ENCODE measurements at regions not wholly inside any gene's neighbourhood (a gene's known extent, or its start where the extent isn't known, plus 50 kb on each side); places are given as distances from the start of the nearest gene placed in this dataset.

- no peak overlapping the region for H3K27ac ChIP-seq (ENCODE audit: low read depth, low read length)
- BruUV-seq (replicated peaks) = no TSS peak
- no peak for ATAC-seq
- DNase-seq (ENCODE audit: low read depth, low spot score) = no peak
- POLR2A ChIA-PET = no interaction called here
- RAD21 ChIA-PET (ENCODE audit: low non-redundant PET in 1 of 2, low total read pairs in 2 of 2, uncharacterized antibody in 2 of 2, unreplicated experiment in 2 of 2) = no interaction called here
- H3K9me3 ChIP-seq (ENCODE audit: control insufficient read depth in 1 of 2, insufficient read depth in 1 of 2, low read depth in 1 of 2, low read length in 2 of 2) = no peaks in the 10 kb centered on the region
- H3K9ac ChIP-seq (ENCODE audit: low read length) = no peak overlapping the region
- H3K9me2 ChIP-seq (ENCODE audit: insufficient read depth) = no peaks in the 10 kb centered on the region
- H3K36me3 ChIP-seq (ENCODE audit: control insufficient read depth in 1 of 2, insufficient read depth in 2 of 2, low read length in 2 of 2) = no peaks in the 10 kb centered on the region; a peak in 1 of 4 replicates
- H4K20me1 ChIP-seq (ENCODE audit: insufficient read depth) = no peaks in the 10 kb centered on the region
- H3K27me3 ChIP-seq (ENCODE audit: insufficient read depth, low read length) = peaks cover 57% of the 10 kb centered on the region
- no peaks in the 10 kb centered on the region for H3K4me1 ChIP-seq (ENCODE audit: control insufficient read depth in 1 of 2, insufficient read depth in 2 of 2, low read length in 2 of 2)
- no peak for TF ChIP-seq ZBTB33 (IDR thresholded peaks at IDR 0.05; ENCODE audit: extremely low read depth, insufficient replicate concordance, low read length)
- TF ChIP-seq CEBPB (IDR thresholded peaks at IDR 0.05; ENCODE audit: low read depth) = no peak
- TF ChIP-seq ZNF274 (IDR thresholded peaks at IDR 0.05; ENCODE audit: low read depth, low read length) = no peak
- TF ChIP-seq ELF1 (IDR thresholded peaks at IDR 0.05; ENCODE audit: borderline replicate concordance, low read depth) = no peak
- no peak for TF ChIP-seq ZFX (IDR thresholded peaks at IDR 0.05)
- no peak overlapping the region for H3K4me3 ChIP-seq (replicated peaks in 1 of 2; ENCODE audit: low read depth in 1 of 2, low read length in 2 of 2)
- no peaks in the 10 kb centered on the region for H3K79me2 ChIP-seq (ENCODE audit: insufficient read depth, low read length)
- intact Hi-C loops (cut with micrococcal nuclease) = no loop called here
- CTCF ChIA-PET = no interaction called here
- H3K4me2 ChIP-seq (ENCODE audit: low read length) = no peak overlapping the region
- H2AFZ ChIP-seq (ENCODE audit: low read depth, low read length, poor library complexity, severe bottlenecking) = no peak overlapping the region
Measured at GRCh38 chr9:87137718-87138117, 190.4 kb upstream of the GAS1 start.

GRCh38 chr9:87138128-87139040, 191.1 kb upstream of the GAS1 start:
- CTCF ChIA-PET = no interaction called here
- Histone ChIP-seq H3K27me3 (ENCODE audit: insufficient read depth, low read length) (peaks cover 59% of the 10 kb centered on the region), H3K27ac (ENCODE audit: low read depth, low read length) (no peak overlapping the region), H3K9me3 (ENCODE audit: control insufficient read depth in 1 of 2, insufficient read depth in 1 of 2, low read depth in 1 of 2, low read length in 2 of 2) (no peaks in the 10 kb centered on the region), H3K4me1 (ENCODE audit: control insufficient read depth in 1 of 2, insufficient read depth in 2 of 2, low read length in 2 of 2) (no peaks in the 10 kb centered on the region), H3K9me2 (ENCODE audit: insufficient read depth) (no peaks in the 10 kb centered on the region), H3K4me3 (replicated peaks in 1 of 2; ENCODE audit: low read depth in 1 of 2, low read length in 2 of 2) (no peak overlapping the region), H3K4me2 (ENCODE audit: low read length) (no peak overlapping the region), H3K36me3 (ENCODE audit: control insufficient read depth in 1 of 2, insufficient read depth in 2 of 2, low read length in 2 of 2) (no peaks in the 10 kb centered on the region; a peak in 1 of 4 replicates), H3K9ac (ENCODE audit: low read length) (no peak overlapping the region), H2AFZ (ENCODE audit: low read depth, low read length, poor library complexity, severe bottlenecking) (no peak overlapping the region), H3K79me2 (ENCODE audit: insufficient read depth, low read length) (no peaks in the 10 kb centered on the region), H4K20me1 (ENCODE audit: insufficient read depth) (no peaks in the 10 kb centered on the region)
- POLR2A ChIA-PET = no interaction called here
- DNase-seq (ENCODE audit: low read depth, low spot score) (no peak), ATAC-seq (no peak)
- no TSS peak for BruUV-seq (replicated peaks)
- intact Hi-C loops (cut with micrococcal nuclease) = no loop called here
- RAD21 ChIA-PET (ENCODE audit: low non-redundant PET in 1 of 2, low total read pairs in 2 of 2, uncharacterized antibody in 2 of 2, unreplicated experiment in 2 of 2) = no interaction called here
- TF ChIP-seq YY1 (IDR thresholded peaks at IDR 0.05; ENCODE audit: extremely low read depth, insufficient replicate concordance, low read depth, low read length) (no peak), SIN3A (IDR thresholded peaks at IDR 0.05; ENCODE audit: low read depth) (no peak), POLR2A (IDR thresholded peaks at IDR 0.05; ENCODE audit: borderline replicate concordance, extremely low read depth, insufficient read depth, insufficient read length) (no peak), CTCF (IDR thresholded peaks at IDR 0.05 in 2 of 3, conservative IDR thresholded peaks at IDR 0.05 in 1 of 3; ENCODE audit: borderline replicate concordance in 1 of 3, insufficient read depth in 1 of 3, low read depth in 2 of 3, low read length in 2 of 3) (no peak), EZH2phosphoT487 (IDR thresholded peaks at IDR 0.05; ENCODE audit: borderline replicate concordance) (no peak), SRF (IDR thresholded peaks at IDR 0.05; ENCODE audit: low read depth) (no peak), FOSL1 (IDR thresholded peaks at IDR 0.05; ENCODE audit: low read depth) (no peak), POLR2AphosphoS5 (IDR thresholded peaks at IDR 0.05; ENCODE audit: low read depth, low read length) (no peak), RAD21 (IDR thresholded peaks at IDR 0.05; ENCODE audit: low read depth) (no peak), CEBPB (IDR thresholded peaks at IDR 0.05; ENCODE audit: low read depth) (no peak)

Measured in HCT116 (cell line).